Cardiac fibroblast (primary cell): ENCODE measurements at regions not wholly inside any gene's neighbourhood (a gene's known extent, or its start where the extent isn't known, plus 50 kb on each side); places are given as distances from the start of the nearest gene placed in this dataset.
A peak's percentile ranks its signal among the peaks of the same experiment; 100 is the strongest.

ENCODE experiments used
- DNase-seq, 2 donors: peaks; one replicate each; pipeline versions ENCODE4 v3.0.0 to v3.0.0-alpha.2; 2010; ENCODE audit warnings: low read depth in 2 of 2
- H3K4me3 ChIP-seq, 2 donors: replicated peaks in 1 of 2; 1 replicate in 1 of 2; 2 replicates in 1 of 2; pipeline ENCODE4 v1.5.1; 2011; ENCODE audit warnings: low read depth in 2 of 2, low read length in 2 of 2, mild to moderate bottlenecking in 2 of 2, moderate library complexity in 1 of 2
- TF ChIP-seq, protein P1 (sequence below): IDR thresholded peaks from one replicate; pipeline ENCODE4 v1.5.1; 2011; ENCODE audit warnings: low read depth, mild to moderate bottlenecking, low read length, inconsistent platforms

DNA sequence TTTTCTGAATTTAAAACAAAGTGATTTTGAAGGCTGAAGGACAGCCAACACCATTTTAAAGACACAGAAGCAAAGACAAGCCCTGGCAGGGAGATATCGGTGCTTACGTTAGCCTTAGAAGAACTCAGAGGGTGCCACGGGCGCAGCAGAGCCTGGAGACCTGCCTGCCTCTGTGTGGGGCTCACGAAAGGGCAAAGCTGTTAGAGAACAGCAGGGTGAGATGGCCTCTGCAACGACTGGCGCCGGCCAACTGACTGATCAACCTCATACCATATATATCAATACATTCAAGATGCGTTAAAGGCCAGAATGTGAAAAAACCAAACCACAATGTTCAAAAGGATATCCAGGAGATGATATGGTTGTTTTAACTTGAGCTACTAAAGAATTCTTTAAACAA lies 151.0 kb upstream of the RPS6KA2 start:
- DNase-seq: no peak
- H3K4me3 ChIP-seq: no peak overlapping the region
- TF ChIP-seq, protein P1, sequence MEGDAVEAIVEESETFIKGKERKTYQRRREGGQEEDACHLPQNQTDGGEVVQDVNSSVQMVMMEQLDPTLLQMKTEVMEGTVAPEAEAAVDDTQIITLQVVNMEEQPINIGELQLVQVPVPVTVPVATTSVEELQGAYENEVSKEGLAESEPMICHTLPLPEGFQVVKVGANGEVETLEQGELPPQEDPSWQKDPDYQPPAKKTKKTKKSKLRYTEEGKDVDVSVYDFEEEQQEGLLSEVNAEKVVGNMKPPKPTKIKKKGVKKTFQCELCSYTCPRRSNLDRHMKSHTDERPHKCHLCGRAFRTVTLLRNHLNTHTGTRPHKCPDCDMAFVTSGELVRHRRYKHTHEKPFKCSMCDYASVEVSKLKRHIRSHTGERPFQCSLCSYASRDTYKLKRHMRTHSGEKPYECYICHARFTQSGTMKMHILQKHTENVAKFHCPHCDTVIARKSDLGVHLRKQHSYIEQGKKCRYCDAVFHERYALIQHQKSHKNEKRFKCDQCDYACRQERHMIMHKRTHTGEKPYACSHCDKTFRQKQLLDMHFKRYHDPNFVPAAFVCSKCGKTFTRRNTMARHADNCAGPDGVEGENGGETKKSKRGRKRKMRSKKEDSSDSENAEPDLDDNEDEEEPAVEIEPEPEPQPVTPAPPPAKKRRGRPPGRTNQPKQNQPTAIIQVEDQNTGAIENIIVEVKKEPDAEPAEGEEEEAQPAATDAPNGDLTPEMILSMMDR: no peak

DNA sequence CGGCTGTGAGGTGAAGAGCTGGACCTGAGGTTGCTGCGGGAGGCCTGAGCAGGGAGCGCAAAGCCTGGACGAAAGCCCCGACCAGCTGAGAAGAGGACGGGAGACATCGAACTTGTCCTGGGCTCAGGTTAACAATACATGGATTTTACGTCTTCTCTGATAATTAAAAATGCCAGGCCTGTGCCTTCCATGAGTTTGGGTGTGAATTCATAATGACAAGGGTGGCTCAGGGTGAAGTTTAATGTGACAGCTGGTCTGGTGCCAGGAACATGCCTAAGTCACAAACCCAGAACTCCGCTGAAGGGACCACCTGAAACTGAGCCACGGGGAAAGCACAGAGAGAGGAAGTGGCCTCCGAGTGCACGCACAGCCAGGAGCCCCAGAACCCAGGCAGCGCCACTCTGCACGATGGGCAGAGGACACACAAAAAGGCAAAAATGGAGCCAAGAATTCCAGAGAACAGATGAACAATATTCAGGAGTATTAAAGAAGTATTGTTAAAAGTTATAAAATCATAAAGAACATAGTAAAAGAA lies 150.1 kb upstream of the RPS6KA2 start:
- TF ChIP-seq, protein P1: no peak
- no peak for DNase-seq
- no peak overlapping the region for H3K4me3 ChIP-seq

DNA sequence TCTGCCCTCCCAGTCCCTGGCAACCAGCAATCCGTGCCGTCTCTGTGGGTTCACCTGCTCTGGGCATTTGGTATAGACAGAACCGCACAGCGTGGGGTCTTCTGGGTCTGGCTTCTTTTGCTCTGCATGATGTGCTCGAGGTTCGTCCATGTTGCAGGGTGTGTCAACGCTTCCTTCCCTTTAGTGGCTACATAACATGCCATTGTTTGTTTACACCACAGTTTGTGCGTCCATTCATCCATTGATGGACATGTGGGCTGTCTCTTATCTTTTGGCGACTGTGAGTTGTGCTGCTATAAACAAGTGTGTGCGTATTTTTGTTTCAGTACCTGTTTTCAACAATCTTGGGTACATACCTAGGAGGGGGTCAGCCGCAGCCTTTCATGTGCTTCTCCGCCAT lies 149.5 kb upstream of the RPS6KA2 start:
- no peak overlapping the region for H3K4me3 ChIP-seq
- TF ChIP-seq, protein P1: no peak
- DNase-seq: no peak

DNA sequence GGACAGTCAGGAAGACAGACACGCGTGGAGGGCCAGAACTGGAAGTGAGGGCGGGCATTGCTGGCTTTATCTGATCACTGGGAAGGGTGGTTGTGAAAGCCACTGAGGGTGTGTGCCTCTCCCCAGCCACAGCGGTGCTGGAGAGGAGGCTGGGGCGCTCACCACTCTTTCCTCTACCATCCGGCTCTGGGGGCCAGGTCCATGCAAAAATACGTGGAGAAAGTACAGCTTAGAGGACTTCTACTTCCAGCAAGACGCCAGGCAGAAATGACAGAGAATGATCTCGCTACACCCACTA lies 148.8 kb upstream of the RPS6KA2 start:
- DNase-seq: no peak
- TF ChIP-seq, protein P1: no peak
- H3K4me3 ChIP-seq: no peak overlapping the region

DNA sequence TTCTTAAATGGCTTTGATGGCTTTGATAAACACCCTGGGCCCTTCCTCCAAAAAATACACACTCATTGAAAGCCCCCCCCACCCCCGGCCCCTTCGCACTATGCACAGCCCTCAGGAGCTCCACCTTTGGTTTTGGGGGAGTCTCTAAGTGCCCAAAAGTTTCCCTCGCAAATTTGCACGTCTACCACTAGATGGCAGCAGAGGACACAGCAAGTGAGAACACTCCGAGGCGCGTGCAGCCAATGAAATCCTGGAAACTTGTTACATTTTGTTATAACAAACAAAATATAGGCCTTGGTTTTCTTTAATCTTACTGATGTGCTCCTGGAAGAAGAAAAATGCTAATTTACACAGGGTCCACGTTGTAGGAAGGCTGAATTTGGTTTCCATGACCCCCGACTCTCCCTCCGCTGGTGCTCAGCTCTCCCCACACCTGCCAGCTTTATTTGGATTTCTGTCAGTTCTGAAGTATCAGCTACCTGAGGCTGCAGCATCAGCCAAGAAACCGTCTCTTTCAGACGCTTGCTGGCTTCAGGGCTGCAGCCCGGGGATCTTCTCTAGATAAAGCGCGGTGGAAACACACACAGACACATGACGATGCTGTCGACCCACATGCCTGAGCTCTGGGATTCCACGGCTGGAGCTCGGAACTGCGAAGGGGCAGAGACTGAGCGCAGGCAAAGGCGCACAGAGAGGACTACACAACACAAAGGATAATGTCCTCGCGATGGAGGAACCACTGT lies 148.3 kb upstream of the RPS6KA2 start:
- DNase-seq: peak; percentile 82 to 83
- TF ChIP-seq, protein P1: peak; percentile 91
- H3K4me3 ChIP-seq: no peak overlapping the region

DNA sequence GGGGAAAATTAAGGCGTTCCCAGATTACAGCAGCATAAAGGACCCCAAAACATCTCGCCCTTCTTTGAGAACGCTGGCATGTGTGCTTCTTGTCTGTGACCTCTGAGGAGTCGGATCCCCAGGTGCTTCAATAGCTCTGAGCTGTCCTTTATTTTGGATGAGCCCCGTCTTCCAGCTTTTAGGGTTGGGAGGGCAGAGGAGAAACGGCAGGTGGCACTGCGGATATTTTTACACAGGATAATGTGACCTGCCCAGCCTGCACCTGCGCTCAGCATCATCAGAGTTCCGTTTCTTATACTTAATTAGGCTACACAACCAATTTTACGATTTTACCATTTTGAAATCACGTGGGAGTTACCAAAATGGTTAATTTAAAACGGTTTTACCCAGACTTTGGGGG lies 147.7 kb upstream of the RPS6KA2 start:
- no peak for DNase-seq
- TF ChIP-seq, protein P1: no peak
- no peak overlapping the region for H3K4me3 ChIP-seq

DNA sequence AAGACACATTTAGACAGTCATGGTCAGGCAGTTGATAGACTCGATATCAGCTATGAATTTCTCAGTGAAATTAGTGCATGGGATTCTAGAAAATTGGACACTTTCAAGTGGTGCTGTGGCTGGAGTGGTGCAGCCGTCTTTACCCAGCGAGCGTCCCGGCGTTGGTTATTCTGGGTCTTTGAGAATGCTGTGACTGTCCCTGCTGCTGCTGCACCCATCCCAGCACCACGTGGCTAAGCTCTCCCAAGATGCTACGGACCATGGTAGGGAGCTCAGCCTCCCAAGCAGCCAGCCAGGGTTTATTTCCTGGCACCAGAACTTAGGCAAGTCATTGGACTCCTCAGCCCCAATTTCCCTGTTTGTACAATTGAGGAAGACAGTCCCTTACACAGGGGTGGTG lies 147.2 kb upstream of the RPS6KA2 start:
- TF ChIP-seq, protein P1: no peak
- no peak overlapping the region for H3K4me3 ChIP-seq
- no peak for DNase-seq
